GM23338 (cell line): ENCODE measurements at regions not wholly inside any gene's neighbourhood (a gene's known extent, or its start where the extent isn't known, plus 50 kb on each side); places are given as distances from the start of the nearest gene placed in this dataset.

ENCODE experiments used
- ATAC-seq: fragments of 200-7000 bp; cut with Tn5 transposase; 3 replicates; pipeline ENCODE4 v1.9.1; 2020
- DNase-seq: peaks from one replicate; pipeline ENCODE4 v3.0.0-alpha.2; 2015; ENCODE audit warnings: low spot score
- H2AFZ ChIP-seq: fragments of 200-600 bp; sonication (generic); 2 replicates; pipeline ENCODE4 v1.8.0; 2016; ENCODE audit warnings: antibody characterized with exemption, mild to moderate bottlenecking, moderate library complexity
- H3F3A ChIP-seq: fragments of 200-600 bp; sonication (generic); replicated peaks from 2 replicates; pipeline ENCODE4 v1.8.0; 2017; ENCODE audit warnings: antibody characterized with exemption, mixed run types, low read depth
- H3K27ac ChIP-seq: fragments of 200-600 bp; sonication (generic); 2 replicates; pipeline ENCODE4 v1.6.1; 2016; ENCODE audit warnings: low read depth
- H3K27me3 ChIP-seq: fragments of 200-600 bp; sonication (generic); 2 replicates; pipeline ENCODE4 v1.8.0; 2016; ENCODE audit warnings: mild to moderate bottlenecking, mixed run types, moderate library complexity; ENCODE audit not compliant: insufficient read depth
- H3K36me3 ChIP-seq: fragments of 200-600 bp; sonication (generic); 2 replicates; pipeline ENCODE4 v1.8.0; 2016; ENCODE audit warnings: mild to moderate bottlenecking; ENCODE audit not compliant: insufficient read depth
- H3K4me1 ChIP-seq: fragments of 200-600 bp; sonication (generic); 2 replicates; pipeline ENCODE4 v1.8.0; 2016; ENCODE audit warnings: mild to moderate bottlenecking, moderate library complexity; ENCODE audit not compliant: insufficient read depth
- H3K4me2 ChIP-seq: fragments of 200-600 bp; sonication (generic); 2 replicates; pipeline ENCODE4 v1.7.1; 2017; ENCODE audit warnings: mixed run types
- H3K4me3 ChIP-seq: fragments of 200-600 bp; sonication (generic); 2 replicates; pipeline ENCODE4 v1.6.1; 2016; ENCODE audit warnings: mixed run types
- H3K79me2 ChIP-seq: fragments of 200-600 bp; sonication (generic); replicated peaks from 2 replicates; pipeline ENCODE4 v1.8.0; 2017; ENCODE audit warnings: mild to moderate bottlenecking; ENCODE audit not compliant: insufficient read depth
- H3K9me2 ChIP-seq: fragments of 200-600 bp; sonication (generic); 2 replicates; pipeline ENCODE4 v1.8.0; 2017; ENCODE audit not compliant: insufficient read depth
- H4K20me1 ChIP-seq: fragments of 200-600 bp; sonication (generic); replicated peaks from 2 replicates; pipeline ENCODE4 v1.8.0; 2017; ENCODE audit warnings: mild to moderate bottlenecking; ENCODE audit not compliant: insufficient read depth
- H3K27ac Mint-ChIP-seq: 2 replicates; pipeline ENCODE4 v1.8.0; 2020; ENCODE audit warnings: inconsistent platforms, mild to moderate bottlenecking, moderate library complexity, mixed read lengths
- H3K27me3 Mint-ChIP-seq: 3 replicates; pipeline ENCODE4 v1.8.0; 2022; ENCODE audit warnings: low read depth, mild to moderate bottlenecking, moderate library complexity, mixed read lengths, inconsistent platforms; ENCODE audit not compliant: insufficient read depth, poor library complexity
- H3K36me3 Mint-ChIP-seq: 3 replicates; pipeline ENCODE4 v1.8.0; 2021; ENCODE audit warnings: low read depth, mild to moderate bottlenecking, inconsistent platforms, moderate library complexity, mixed read lengths
- H3K4me1 Mint-ChIP-seq: 3 replicates; pipeline ENCODE4 v1.8.0; 2020; ENCODE audit warnings: mild to moderate bottlenecking, inconsistent platforms, mixed read lengths
- H3K4me3 Mint-ChIP-seq: 3 replicates; pipeline ENCODE4 v1.8.0; 2021; ENCODE audit warnings: moderate library complexity, mild to moderate bottlenecking, inconsistent platforms, mixed read lengths
- H3K9me3 Mint-ChIP-seq: 3 replicates; pipeline ENCODE4 v1.8.0; 2020; ENCODE audit warnings: moderate library complexity, mild to moderate bottlenecking, inconsistent platforms, mixed read lengths
- CREB1 ChIP-seq: fragments of 250-450 bp; sonication (Bioruptor Pico); IDR thresholded peaks from 2 replicates; pipeline ENCODE4 v1.5.0; 2020; ENCODE audit warnings: low read depth, mild to moderate bottlenecking, moderate library complexity
- CTCF ChIP-seq, 2 experiments: fragments of 200-600 bp in 1 of 2; sonication (generic) in 1 of 2; conservative IDR thresholded peaks; 2 replicates each; pipeline versions ENCODE4 v1.5.1 to v1.6.1; 2016 to 2017; ENCODE audit warnings: antibody characterized with exemption in 2 of 2, low read depth in 2 of 2, mild to moderate bottlenecking in 2 of 2, moderate library complexity in 1 of 2
- ETS1 ChIP-seq: IDR thresholded peaks from 2 replicates; pipeline ENCODE4 v1.6.1; 2016; ENCODE audit warnings: antibody characterized with exemption
- EZH2 ChIP-seq: fragments of 200-600 bp; sonication (generic); IDR thresholded peaks from one replicate; pipeline ENCODE4 v1.8.0; 2017; ENCODE audit warnings: antibody characterized with exemption, mild to moderate bottlenecking, low read depth; ENCODE audit not compliant: unreplicated experiment
- EZH2phosphoT487 ChIP-seq: fragments of 200-600 bp; sonication (generic); IDR thresholded peaks from one replicate; pipeline ENCODE4 v1.8.1; 2018; ENCODE audit warnings: antibody characterized with exemption; ENCODE audit not compliant: unreplicated experiment
- JUNB ChIP-seq: IDR thresholded peaks from one replicate; pipeline ENCODE4 v1.6.1; 2016; ENCODE audit warnings: antibody characterized with exemption; ENCODE audit not compliant: unreplicated experiment
- NANOG ChIP-seq: IDR thresholded peaks from 2 replicates; pipeline ENCODE4 v1.6.1; 2016; ENCODE audit warnings: antibody characterized with exemption, borderline replicate concordance
- POLR2AphosphoS5 ChIP-seq: IDR thresholded peaks from 2 replicates; pipeline ENCODE4 v1.6.1; 2016; ENCODE audit warnings: antibody characterized with exemption, low read depth
- REST ChIP-seq: IDR thresholded peaks from one replicate; pipeline ENCODE4 v1.6.1; 2018; ENCODE audit warnings: antibody characterized with exemption; ENCODE audit not compliant: unreplicated experiment
- STAT1 ChIP-seq: IDR thresholded peaks from one replicate; pipeline ENCODE4 v1.6.1; 2016; ENCODE audit warnings: antibody characterized with exemption; ENCODE audit not compliant: unreplicated experiment
- ZNF114 ChIP-seq: fragments of 250-450 bp; sonication (Bioruptor Pico); IDR thresholded peaks from 2 replicates; pipeline ENCODE4 v1.5.0; 2020; ENCODE audit warnings: mild to moderate bottlenecking, moderate library complexity
- ZNF331 ChIP-seq: fragments of 250-450 bp; sonication (Bioruptor Pico); IDR thresholded peaks from 2 replicates; pipeline ENCODE4 v1.5.0; 2020; ENCODE audit warnings: low read depth, mild to moderate bottlenecking, moderate library complexity
- ZNF462 ChIP-seq: fragments of 250-450 bp; sonication (Bioruptor Pico); IDR thresholded peaks from 2 replicates; pipeline ENCODE4 v1.5.0; 2020; ENCODE audit warnings: mild to moderate bottlenecking, moderate library complexity

GRCh38 chr1:199373139-199373538, 654.4 kb upstream of the NR5A2 start:
- Mint-ChIP-seq H3K27me3 (no peaks in the 10 kb centered on the region), H3K36me3 (no peaks in the 10 kb centered on the region), H3K27ac (no peak overlapping the region), H3K4me3 (no peak overlapping the region), H3K4me1 (no peaks in the 10 kb centered on the region), H3K9me3 (no peaks in the 10 kb centered on the region)
- TF ChIP-seq NANOG: no peak
- no peak for TF ChIP-seq CTCF (conservative IDR thresholded peaks at IDR 0.05; ENCODE audit: low read depth in 2 of 2)
- no peak for TF ChIP-seq EZH2
- TF ChIP-seq JUNB: no peak
- no peak for TF ChIP-seq POLR2AphosphoS5
- no peak for TF ChIP-seq CREB1 (CRISPR knock-in tag)
- TF ChIP-seq EZH2phosphoT487: no peak
- TF ChIP-seq ZNF114 (CRISPR knock-in tag): no peak
- no peak for TF ChIP-seq ZNF462
- no peak for TF ChIP-seq ZNF331
- no peak for TF ChIP-seq ETS1
- TF ChIP-seq REST: no peak
- no peak for TF ChIP-seq STAT1
- H3K27ac ChIP-seq: no peak overlapping the region
- no peak overlapping the region for H2AFZ ChIP-seq
- H3K4me3 ChIP-seq: no peak overlapping the region
- H3K79me2 ChIP-seq: no peaks in the 10 kb centered on the region
- H3K4me1 ChIP-seq: no peaks in the 10 kb centered on the region
- H3K36me3 ChIP-seq: no peaks in the 10 kb centered on the region
- no peaks in the 10 kb centered on the region for H3F3A ChIP-seq
- no peak overlapping the region for H3K4me2 ChIP-seq
- no peaks in the 10 kb centered on the region for H3K27me3 ChIP-seq
- ATAC-seq (no peak), DNase-seq (no peak)
- 0 out of 2 replicates have a peak, but pooled peaks cover 6% of the 10 kb centered on the region for H3K9me2 ChIP-seq
- no peaks in the 10 kb centered on the region for H4K20me1 ChIP-seq
